ENCODE measurements at regions not wholly inside any gene's neighbourhood (a gene's known extent, or its start where the extent isn't known, plus 50 kb on each side); places are given as distances from the start of the nearest gene placed in this dataset.

- DNase-seq (ENCODE audit: low read depth in 4 of 4, low spot score in 3 of 4) = no peak
Measured at GRCh38 chr7:136667584-136667983, 200.9 kb upstream of the CHRM2 start.

- DNase-seq (ENCODE audit: low read depth in 4 of 4, low spot score in 3 of 4) = no peak
Measured at GRCh38 chr7:136665878-136666509, 202.5 kb upstream of the CHRM2 start.

- no peak for DNase-seq (ENCODE audit: low read depth in 4 of 4, low spot score in 3 of 4)
Measured at GRCh38 chr7:136664537-136664936, 203.9 kb upstream of the CHRM2 start.

GRCh38 chr7:136657482-136657921 lies 210.9 kb upstream of the CHRM2 start:
- no peak for DNase-seq (ENCODE audit: low read depth in 4 of 4, low spot score in 3 of 4)

- DNase-seq (ENCODE audit: low read depth in 4 of 4, low spot score in 3 of 4) = no peak
Measured at GRCh38 chr7:136656516-136656915, 211.9 kb upstream of the CHRM2 start.

GRCh38 chr7:136655414-136655813 lies 213.0 kb upstream of the CHRM2 start:
- DNase-seq (ENCODE audit: low read depth in 4 of 4, low spot score in 3 of 4) = no peak

- no peak for DNase-seq (ENCODE audit: low read depth in 4 of 4, low spot score in 3 of 4)
Measured at GRCh38 chr7:136654406-136654805, 214.0 kb upstream of the CHRM2 start.

- DNase-seq (ENCODE audit: low read depth in 4 of 4, low spot score in 3 of 4) = no peak
Measured at GRCh38 chr7:136652635-136653370, 215.6 kb upstream of the CHRM2 start.

- DNase-seq (ENCODE audit: low read depth in 4 of 4, low spot score in 3 of 4) = no peak
Measured at GRCh38 chr7:136640977-136641376, 227.5 kb upstream of the CHRM2 start.

GRCh38 chr7:136637813-136638212 lies 230.6 kb upstream of the CHRM2 start:
- no peak for DNase-seq (ENCODE audit: low read depth in 4 of 4, low spot score in 3 of 4)

- no peak for DNase-seq (ENCODE audit: low read depth in 4 of 4, low spot score in 3 of 4)
Measured at GRCh38 chr7:136635751-136636150, 232.7 kb upstream of the CHRM2 start.

- DNase-seq (ENCODE audit: low read depth in 4 of 4, low spot score in 3 of 4) = no peak
Measured at GRCh38 chr7:136618818-136619217, 249.6 kb upstream of the CHRM2 start.

- no peak for DNase-seq (ENCODE audit: low read depth in 4 of 4, low spot score in 3 of 4)
Measured at GRCh38 chr7:136617176-136617575, 251.3 kb upstream of the CHRM2 start.

- no peak for DNase-seq (ENCODE audit: low read depth in 4 of 4, low spot score in 3 of 4)
Measured at GRCh38 chr7:136605532-136606329, 262.7 kb upstream of the CHRM2 start.

- DNase-seq (ENCODE audit: low read depth in 4 of 4, low spot score in 3 of 4) = no peak
Measured at GRCh38 chr7:136601772-136602171, 266.7 kb upstream of the CHRM2 start.

GRCh38 chr7:136600475-136600874 lies 268.0 kb upstream of the CHRM2 start:
- no peak for DNase-seq (ENCODE audit: low read depth in 4 of 4, low spot score in 3 of 4)

- no peak for DNase-seq (ENCODE audit: low read depth in 4 of 4, low spot score in 3 of 4)
Measured at GRCh38 chr7:136594739-136595144, 273.7 kb upstream of the CHRM2 start.

GRCh38 chr7:136588216-136588615 lies 280.2 kb upstream of the CHRM2 start:
- no peak for DNase-seq (ENCODE audit: low read depth in 4 of 4, low spot score in 3 of 4)

GRCh38 chr7:136585954-136586670 lies 282.3 kb upstream of the CHRM2 start:
- DNase-seq (ENCODE audit: low read depth in 4 of 4, low spot score in 3 of 4) = no peak

GRCh38 chr7:136566491-136566890 lies 302.0 kb upstream of the CHRM2 start:
- DNase-seq (ENCODE audit: low read depth in 4 of 4, low spot score in 3 of 4) = no peak

GRCh38 chr7:136555933-136556332 lies 312.5 kb upstream of the CHRM2 start:
- DNase-seq (ENCODE audit: low read depth in 4 of 4, low spot score in 3 of 4) = no peak
